Stimulated activated CD4-positive, alpha-beta T cell treated with anti-CD3 and anti-CD28 coated beads, Interleukin-15, amount 100 ng/mL, for 1 hour (primary cell): ENCODE measurements at regions not wholly inside any gene's neighbourhood (a gene's known extent, or its start where the extent isn't known, plus 50 kb on each side); places are given as distances from the start of the nearest gene placed in this dataset.

Source experiments
- DNase-seq, 2 donors: peaks; one replicate each; pipeline ENCODE4 v3.0.0-alpha.2; 2020; ENCODE audit warnings: low read depth in 1 of 2, low spot score in 1 of 2

DNA sequence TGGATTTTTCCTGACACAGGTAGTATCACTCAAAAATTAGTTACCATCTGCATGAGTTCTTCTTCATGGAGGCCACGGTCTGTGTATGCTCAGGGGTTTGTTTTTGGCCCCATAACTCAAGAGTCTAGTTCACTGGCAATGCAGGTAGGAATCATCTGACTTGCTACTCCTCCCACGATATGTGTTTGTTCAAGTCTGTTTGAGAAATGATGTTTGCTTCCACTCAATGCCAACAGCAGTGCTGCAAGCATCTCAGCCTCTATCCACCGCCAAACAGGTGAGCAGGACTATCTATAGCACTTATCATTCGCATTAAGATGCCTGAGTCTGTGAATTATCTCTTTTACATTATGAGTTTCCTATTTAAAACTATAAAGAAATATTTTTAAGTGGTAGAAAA lies 264.8 kb upstream of the PTGER4 start:
- DNase-seq = no peak

DNA sequence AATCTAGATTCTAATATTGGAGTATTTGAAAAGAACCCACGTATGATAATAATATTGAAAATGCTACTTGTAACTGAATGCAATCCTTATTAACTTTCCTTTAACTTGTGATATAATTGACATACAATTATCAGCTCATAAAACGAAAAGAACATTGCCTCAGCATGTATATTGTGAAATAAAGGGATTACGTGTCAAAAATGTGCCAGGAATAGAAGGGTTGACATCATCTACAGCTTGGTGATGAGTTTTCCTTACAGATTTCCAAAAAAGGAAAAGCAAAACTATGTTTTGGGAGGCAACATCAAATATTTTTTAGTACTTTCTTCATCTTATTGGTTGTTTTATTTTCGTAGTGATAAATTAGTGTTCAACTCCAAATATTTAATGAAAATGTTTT lies 266.0 kb upstream of the PTGER4 start:
- no peak for DNase-seq

DNA sequence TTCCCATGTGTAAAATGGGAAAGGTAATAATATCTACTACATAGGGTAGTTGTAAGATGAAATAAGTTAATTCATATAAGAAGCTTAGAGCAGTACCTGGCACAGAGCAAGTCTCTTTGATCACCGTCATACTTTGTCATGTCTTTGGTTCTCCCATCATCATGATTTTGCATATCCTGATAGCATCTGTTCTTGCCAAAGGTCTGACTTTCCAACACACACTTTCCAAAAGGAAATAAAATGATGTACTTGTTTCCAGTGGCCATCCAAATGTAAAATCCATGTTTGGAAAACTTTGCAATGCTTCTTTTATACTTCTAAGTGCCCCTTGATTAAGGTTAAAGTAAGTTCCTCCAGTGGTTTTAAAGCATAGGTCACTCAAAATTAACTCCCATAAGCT lies 266.9 kb upstream of the PTGER4 start:
- DNase-seq = no peak

DNA sequence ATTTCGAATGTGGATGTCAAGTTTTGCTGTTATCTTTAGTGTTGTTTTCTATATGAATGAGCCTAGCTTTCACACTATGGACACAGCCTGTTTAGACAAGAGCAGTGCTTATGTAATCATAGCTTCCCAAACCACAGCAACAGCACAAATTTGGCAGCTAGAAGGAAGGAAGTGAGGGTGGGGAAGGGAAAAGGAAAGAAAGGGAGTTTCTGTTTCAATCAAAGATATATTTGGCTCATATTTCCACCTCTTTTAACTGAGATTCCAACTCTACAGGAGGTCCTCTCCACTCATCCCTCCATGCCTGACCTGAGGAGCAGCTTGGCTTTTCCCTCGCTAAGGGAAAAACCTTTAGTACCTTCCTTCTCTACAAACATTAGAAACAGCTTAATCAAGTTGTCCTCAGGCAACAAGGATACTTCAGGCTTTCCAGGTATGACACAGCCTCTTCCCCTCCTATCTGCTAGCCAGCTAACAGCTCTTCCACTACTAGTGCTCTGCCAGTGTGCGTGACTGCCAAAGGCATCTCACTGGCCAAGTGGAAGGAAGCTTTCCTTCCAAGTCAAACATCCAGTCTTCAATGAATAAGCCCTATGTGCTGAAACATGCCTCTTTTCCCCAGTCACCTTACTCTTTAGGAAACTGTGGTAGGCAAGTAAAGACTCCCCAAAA lies 268.6 kb upstream of the PTGER4 start:
- no peak for DNase-seq

DNA sequence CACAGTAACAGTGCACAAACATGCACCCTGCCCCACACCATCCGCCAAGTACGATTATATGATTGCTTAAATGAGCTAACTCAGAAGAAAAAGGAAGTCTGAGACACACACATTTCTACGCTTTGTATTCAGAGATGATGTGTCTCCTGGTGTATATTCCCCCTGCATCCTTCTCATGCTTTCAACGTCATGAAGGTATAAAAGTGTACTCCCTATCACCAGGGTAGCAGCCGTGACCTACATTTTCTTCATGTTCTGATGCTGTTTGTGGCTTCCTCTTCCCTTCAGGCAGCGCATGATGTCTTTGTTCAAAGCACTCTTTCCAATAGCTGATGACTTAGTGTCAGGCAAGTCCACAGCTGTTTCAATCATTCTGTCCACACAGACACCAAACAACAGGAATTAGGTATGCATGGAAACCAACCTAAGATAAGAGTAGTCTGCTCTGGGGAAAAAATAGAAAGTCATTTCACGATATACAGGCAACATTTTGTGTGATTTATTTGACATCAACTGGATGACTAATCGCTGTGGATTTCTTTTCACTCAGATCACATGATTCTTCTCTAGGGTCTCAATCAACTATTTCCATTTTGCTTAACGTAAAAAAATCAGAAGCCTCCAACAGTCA lies 269.4 kb upstream of the PTGER4 start:
- peak in 1 of 2 donors; percentile 43 for DNase-seq

DNA sequence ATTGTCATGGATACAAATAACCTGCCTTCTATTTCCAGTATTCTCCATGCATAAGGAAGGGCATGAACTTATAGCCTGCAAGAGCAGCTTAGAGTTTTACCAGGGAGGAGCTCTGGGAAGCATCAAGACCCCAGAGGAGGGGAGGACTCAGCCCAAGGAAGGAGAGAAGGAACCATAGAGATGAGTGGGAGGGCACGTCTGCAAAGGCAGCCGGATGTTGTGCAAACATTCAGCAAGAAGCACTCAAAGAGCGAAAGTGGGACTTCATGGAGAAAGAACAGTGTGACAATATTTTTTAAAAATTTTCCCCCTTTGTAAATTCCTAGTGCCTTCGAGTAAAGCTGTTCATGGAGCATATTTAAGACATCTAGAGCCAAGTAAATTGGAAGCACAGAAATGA lies 270.1 kb upstream of the PTGER4 start:
- DNase-seq = no peak

DNA sequence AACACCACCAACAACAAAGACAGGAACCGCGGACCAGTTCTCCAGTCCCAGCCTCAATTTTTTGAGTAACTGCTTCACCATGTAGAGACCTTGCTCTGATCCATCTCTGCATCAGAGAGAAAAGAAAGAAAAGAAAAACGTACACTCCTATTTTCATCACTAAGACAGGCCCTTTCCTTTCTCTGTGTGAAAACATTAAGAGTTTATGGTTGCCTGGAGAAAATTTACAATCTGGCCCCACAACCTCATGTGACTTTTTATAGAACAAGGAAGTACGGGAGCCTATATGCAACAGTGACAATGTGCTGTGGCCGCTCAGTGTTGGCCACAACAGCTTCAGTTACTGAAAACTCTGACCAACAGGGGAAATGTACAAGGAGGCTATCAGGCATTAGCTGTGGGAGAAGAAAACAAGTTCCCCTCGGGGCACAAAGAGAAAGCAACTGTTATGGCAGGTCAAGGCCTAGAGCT lies 272.9 kb upstream of the PTGER4 start:
- no peak for DNase-seq

DNA sequence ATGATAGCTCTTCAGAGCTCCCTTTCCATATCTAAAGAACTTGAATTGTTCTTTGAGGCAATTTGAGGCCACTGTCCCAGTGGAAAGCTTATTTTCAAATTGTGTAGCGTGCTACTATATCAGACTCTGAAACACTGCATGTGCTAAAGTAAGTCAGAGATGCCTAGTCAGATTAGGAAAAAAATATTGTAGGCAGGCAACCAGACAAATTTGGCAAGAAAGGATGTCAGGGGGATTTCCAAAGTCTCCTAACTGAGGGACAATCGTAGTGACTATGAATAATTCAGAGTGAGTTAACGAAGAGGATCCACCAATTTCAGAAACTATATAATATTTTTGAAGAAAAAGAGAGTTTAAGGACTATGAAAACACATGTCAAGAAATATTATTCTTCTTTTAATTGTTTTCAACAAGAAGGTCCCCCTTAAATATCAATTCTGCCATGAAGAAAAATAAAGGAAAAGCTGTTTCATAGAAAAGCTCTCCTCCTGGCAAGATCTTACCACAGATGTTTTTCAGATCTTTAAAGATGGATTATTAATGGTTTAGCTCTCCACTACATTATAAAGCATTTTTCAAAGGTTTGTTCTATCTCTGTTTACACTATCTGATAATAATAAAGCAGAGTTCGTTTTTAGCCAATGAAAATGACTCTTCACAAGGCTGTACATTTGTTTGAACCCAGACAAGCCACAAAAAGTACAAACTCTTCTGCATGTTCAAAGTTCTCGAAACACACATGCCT lies 273.5 kb upstream of the PTGER4 start:
- no peak for DNase-seq

DNA sequence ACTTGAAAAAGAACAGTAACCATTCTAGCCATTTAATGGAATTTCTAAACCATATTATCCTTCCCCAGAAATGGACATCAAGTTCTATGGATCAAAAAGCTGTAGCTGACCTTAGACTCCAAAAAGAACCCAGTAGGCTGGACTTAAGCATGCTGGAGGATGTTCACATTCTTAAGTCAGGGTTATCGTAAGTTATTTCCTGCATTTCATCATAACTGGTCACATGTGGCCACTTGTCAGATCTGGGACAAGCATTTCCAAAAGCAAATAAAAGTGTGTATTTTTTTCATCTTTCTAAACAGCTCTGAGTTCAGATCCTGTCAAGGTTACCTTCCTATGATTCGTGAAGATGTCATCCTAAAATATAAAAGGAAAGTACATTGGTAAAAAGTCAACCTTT lies 274.5 kb upstream of the PTGER4 start:
- no peak for DNase-seq

DNA sequence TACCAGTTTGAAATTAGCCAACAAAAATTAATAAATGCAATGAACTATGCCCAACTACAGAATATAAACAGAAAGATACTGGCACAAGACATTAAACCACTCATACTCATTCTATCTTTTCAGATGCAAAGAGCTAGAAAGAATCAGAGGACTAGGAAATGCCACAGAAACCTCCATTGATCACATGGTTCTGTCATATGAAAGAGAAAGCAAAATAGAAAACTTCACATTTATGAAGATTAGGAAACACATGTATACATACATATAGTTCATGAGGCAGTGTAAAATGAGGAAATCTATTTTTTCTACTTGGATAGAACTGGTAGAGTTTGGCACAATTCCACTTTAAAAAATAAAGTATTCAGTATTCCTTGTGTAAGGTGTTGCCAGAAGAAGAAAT lies 275.1 kb upstream of the PTGER4 start:
- no peak for DNase-seq

DNA sequence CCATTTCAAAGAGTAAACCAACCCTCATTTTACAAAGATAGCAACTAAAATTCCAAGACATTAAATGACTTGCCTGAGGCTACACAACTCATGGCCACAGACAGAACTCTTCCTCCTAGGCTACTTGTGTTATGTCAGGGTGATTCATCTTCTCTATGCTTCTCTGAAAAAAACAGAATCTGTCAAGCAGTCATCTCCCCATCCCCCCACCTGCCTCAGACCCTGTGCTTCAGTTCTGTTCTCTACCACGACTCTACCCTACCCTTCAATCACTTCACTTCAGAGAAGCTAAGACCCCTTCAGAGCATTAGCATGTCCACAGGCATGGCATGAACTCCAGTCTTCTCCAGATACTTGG lies 277.7 kb upstream of the PTGER4 start:
- DNase-seq = peak in 1 of 2 donors; percentile 16

DNA sequence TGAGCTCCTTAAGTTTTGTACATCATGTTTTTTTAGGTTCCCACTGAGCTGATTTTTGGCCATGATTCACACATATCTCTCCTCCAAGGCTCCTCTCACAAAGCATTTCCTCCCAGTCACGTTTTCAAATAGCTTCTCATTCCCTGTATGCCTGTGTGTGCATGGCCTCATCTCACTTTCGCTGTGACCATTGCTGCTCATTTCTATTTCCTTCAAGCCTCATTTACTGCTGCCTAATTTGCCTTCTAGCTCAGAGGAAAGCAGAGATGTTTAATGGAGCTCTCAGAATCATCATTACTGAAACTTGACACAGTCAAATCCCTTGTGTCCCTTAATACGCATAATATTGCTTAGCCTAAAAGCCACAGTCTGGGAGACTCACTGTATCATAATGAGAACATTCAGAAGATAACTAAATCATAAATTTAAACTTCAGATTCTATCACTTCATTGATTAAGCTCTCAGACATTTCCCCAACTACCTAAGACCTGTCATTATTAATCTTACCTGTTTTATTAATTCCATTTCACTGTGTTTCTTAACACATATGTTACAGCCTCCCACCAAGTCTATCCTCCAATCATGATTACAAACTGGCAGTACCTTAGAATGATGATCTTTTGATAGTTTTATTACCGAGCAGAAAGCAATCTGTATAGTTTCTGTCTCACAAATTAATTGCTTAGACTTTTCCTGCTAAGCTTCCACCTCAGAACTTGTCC lies 278.3 kb upstream of the PTGER4 start:
- DNase-seq = no peak

DNA sequence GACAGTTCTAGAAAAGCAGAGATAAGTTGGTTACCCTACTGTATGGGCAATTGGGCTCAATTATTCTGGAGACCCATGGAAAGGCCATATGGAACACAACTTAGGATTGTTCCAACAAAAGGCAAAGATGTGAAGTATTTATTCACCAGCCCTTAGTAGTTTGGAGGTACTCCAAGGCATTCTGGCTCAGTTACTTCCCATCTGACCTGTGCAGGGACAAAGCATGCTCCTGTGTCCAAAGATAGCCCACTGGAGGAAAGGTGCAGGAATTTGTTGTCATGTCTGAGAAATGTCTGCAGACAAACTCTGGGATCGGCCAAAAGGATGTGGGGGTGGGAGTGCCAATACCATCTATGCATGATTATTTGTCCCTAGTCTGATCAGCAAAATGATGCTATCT lies 279.5 kb upstream of the PTGER4 start:
- no peak for DNase-seq

DNA sequence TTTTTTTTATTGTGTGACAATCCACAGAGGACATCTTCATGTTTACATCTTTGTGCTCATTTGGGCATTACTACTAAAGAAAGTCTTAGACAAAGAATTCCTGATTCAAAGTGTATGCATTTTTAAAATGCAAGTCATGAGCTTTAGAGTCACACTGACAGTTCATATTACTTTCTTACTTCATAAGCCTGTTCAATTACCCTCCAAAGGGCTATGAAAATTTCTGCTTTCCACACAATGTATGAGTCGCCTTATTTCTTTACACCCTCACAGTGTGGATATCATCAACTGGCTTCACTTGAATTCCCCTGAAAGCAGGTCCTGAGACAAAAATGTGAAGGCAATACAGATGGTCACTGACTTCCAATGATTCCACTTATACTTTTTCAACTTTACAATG lies 280.4 kb upstream of the PTGER4 start:
- DNase-seq = no peak

DNA sequence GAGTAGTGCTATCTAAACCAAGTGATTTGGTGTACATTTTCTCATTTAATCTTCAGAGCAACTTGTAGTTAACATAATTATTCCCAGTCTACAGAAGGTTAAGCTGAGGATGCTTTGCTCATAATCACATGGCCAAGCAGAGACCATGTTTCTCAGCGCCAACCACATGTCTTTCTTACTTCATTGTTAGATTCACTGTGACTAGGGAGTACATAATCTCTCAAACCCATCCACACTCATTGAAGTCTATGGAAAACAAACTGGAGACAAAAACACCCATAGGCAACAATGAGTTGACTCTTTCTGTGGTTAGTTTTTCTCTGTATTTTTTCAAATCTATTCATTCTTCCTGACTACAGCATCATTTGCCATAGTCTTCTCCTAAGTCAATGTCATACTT lies 281.7 kb upstream of the PTGER4 start:
- DNase-seq = no peak

DNA sequence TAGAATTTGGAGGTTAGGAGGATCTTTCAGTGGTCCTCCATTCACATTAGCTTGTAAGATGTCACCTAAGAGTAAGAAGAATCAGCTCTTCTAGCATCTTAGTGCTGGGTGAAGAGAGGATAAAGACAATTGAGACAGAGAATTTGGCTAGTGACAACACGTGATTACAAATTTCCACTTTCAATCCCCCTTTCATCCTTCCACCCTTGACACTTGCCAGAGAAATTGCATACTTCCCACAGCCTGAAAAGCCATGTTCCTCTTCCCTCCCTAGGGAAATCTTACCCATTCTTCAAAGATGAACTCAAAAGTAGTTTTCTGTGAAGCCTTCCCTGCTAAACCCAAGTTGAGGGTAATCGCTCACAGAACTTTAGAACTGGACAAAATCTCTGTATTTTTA lies 282.6 kb upstream of the PTGER4 start:
- no peak for DNase-seq

DNA sequence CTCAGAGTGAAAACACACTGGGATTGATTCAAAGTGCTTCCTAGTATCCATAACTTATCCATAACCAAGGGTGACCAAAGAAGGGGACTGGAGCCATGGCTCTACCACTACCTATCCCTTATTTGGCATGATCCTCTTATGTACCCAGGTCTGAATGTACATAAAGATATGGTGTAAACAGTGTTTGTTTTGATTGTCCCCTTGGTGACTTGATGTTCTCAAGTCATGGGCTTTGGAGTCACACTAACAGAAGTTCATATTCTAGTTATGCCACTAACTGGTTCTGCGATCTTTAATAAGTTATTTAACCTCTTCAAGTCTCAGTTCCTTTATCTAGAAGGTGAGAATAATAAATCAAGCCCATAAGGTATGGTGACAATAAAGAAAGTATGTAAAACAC lies 283.4 kb upstream of the PTGER4 start:
- DNase-seq = no peak

DNA sequence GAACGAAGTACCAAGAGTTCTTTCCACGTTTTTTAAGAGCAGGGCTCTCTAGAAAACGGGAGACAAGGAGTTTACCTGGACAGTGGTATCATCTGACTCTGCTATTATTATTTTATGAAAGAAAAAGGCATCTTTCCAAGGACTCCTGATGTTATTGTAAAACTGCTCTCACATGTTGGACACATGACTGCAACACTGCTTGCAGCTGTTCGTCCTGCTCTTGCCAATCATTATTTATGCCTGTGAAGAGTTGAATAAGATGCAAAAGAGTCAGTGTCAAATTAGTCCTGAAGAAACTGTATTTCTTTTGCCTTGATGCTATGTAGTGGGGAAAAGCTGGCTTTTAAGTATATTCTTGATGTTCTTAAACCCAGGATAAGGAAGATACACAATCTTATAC lies 284.5 kb upstream of the PTGER4 start:
- DNase-seq = no peak

DNA sequence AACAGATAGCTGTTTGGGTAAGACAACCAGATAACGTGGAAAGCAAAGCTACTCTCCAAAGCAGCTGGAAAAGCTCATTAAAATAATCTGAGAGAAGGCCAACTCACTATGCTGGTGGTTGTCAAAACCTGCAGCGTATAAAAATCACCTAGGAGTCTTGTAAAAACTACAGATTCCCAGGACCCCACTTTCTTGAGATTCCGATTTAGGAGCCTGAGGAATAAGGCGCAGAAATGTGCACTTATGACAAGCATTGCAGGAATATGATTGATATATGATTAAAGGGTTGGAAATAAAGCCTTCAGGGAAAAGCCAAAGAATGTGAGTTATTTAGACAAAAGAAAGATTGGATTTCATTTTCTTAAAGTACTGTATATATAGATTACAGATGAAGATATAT lies 285.0 kb upstream of the PTGER4 start:
- DNase-seq = no peak

DNA sequence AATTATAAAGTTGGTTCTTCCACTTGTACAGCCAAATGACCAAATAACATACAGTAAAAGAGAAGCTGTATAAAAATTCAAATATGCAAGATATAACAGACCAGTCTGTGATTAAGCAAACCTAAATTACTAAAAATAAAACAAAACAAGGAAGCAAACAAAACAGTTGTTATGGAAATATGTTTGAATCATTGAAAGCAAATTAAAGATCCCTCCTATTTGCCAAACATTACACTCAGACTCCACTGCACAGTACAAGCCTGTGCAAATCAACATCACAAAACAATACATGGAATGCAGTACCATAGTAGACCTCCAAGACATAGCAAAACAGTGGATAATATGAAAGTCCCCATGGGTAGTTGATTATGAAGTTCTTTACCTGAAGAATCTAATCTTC lies 288.1 kb upstream of the PTGER4 start:
- DNase-seq = no peak

DNA sequence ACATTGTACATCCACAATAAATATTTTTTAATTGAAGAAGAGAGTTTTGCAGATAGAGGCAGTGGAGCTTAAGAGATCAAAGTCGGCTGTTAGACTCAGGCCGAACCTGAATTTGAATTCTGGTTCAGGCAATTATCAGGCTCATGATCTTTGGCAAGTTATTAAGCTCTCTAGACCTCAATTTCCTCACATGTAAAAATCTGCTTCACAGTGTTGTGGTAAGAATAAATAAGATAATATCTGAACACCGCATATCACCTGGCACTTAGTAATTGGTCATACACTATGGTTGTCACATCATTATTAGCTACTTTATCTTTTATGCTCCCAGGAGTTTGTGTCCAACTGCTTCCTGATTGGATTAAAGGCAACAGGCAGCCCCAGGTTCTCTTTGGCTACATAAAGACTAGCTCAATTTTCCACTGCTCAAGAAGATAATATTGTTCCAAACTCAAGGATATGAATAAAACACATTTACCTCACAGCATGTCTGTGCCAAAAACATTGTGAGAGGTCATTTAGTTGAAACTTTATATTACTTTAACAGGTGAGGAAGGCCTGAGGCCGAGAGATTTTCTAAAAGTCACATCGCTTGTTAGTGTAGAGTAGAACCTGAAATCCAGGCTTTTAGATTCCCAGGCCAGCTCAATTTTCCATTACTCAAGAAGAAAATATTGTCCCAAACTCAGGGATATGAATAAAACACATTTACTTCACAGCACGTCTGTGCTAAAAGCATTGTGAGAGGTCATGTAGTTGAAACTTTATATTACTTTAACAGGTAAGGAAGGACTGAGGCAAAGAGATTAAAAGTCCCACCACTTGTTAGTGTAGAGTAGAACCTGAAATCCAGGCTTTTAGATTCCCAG lies 289.2 kb upstream of the PTGER4 start:
- no peak for DNase-seq
